Activated CD4-positive, alpha-beta T cell treated with anti-CD3 and anti-CD28 coated beads, Interleukin-2, amount 10 ng/mL, durations not matched to agents 7 days and 5 days (primary cell): ENCODE measurements at regions not wholly inside any gene's neighbourhood (a gene's known extent, or its start where the extent isn't known, plus 50 kb on each side); places are given as distances from the start of the nearest gene placed in this dataset.

Source experiments
- CTCF ChIA-PET: fragments of 350-600 bp; sonication (Branson Sonifier 250); formaldehyde crosslinking; loops from one replicate; lab custom pipeline; 2021; ENCODE audit warnings: antibody characterized with exemption; lab: Charles Lee
- POLR2A ChIA-PET: fragments of 350-600 bp; sonication (Branson Sonifier 250); formaldehyde crosslinking; loops from one replicate; lab custom pipeline; 2021; ENCODE audit warnings: antibody characterized with exemption; lab: Charles Lee
- DNase-seq: peaks from one replicate; pipeline ENCODE4 v3.0.0-alpha.2; 2020
- H3K27ac Mint-ChIP-seq: one replicate; pipeline ENCODE4 v1.8.0; 2021; ENCODE audit warnings: mild to moderate bottlenecking, moderate library complexity, mixed read lengths
- H3K27me3 Mint-ChIP-seq: one replicate; pipeline ENCODE4 v1.8.0; 2021; ENCODE audit warnings: mixed read lengths
- H3K36me3 Mint-ChIP-seq: one replicate; pipeline ENCODE4 v1.8.0; 2021; ENCODE audit warnings: low read depth, mixed read lengths
- H3K4me1 Mint-ChIP-seq: one replicate; pipeline ENCODE4 v1.8.0; 2021; ENCODE audit warnings: mixed read lengths
- H3K4me3 Mint-ChIP-seq: one replicate; pipeline ENCODE4 v1.8.0; 2021; ENCODE audit warnings: mild to moderate bottlenecking, moderate library complexity, mixed read lengths
- H3K9me3 Mint-ChIP-seq: one replicate; pipeline ENCODE4 v1.8.0; 2021; ENCODE audit warnings: mixed read lengths

DNA sequence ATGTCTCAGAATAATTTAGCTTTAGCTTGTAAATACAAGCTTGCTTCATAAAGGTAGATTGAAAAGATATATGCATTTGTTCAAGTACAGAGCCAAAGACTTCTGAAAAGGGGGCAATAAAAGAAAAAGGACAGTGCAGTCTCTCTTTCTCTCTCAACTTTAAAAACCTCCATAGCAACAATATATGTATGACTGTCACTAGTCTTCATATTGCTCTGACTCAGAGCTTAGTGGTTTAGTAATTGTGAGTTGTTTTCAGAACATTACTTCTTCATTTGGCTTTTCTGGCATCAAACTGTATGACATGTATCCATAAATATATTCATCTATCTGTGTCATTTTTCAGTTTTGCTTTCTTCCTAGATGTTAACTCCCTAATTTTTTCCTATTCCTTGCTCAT, 194.6 kb upstream of the KIF2A start:
- POLR2A ChIA-PET: no interaction called here
- Mint-ChIP-seq H3K4me1 (no peaks in the 10 kb centered on the region), H3K4me3 (no peak overlapping the region), H3K27me3 (peaks cover 7% of the 10 kb centered on the region), H3K9me3 (no peaks in the 10 kb centered on the region), H3K36me3 (no peaks in the 10 kb centered on the region), H3K27ac (no peak overlapping the region)
- DNase-seq: no peak
- CTCF ChIA-PET: interaction anchor here (0.6 kb wide), 1 partner anchor 829 kb away, joined by 3 read pairs; no protein-coding TSS in a partner anchor

GRCh38 chr5:62112689-62113228, 193.2 kb upstream of the KIF2A start:
- Mint-ChIP-seq H3K27ac (no peak overlapping the region), H3K27me3 (peaks cover 10% of the 10 kb centered on the region), H3K9me3 (no peaks in the 10 kb centered on the region), H3K4me1 (no peaks in the 10 kb centered on the region), H3K36me3 (no peaks in the 10 kb centered on the region), H3K4me3 (no peak overlapping the region)
- POLR2A ChIA-PET: no interaction called here
- CTCF ChIA-PET: interaction anchor here (0.6 kb wide), 1 partner anchor 14 kb away, joined by 3 read pairs; no protein-coding TSS in a partner anchor
- no peak for DNase-seq

- ChIA-PET CTCF (no interaction called here), POLR2A (no interaction called here)
- no peaks in the 10 kb centered on the region for H3K4me1 Mint-ChIP-seq
These were observed 191.0 kb upstream of the KIF2A start for GRCh38 chr5:62115014-62115413.

GRCh38 chr5:62124266-62124665, 181.7 kb upstream of the KIF2A start:
- H3K9me3 Mint-ChIP-seq: no peaks in the 10 kb centered on the region
- H3K4me1 Mint-ChIP-seq: no peaks in the 10 kb centered on the region
- no peak overlapping the region for H3K27ac Mint-ChIP-seq
- no peaks in the 10 kb centered on the region for H3K36me3 Mint-ChIP-seq
- POLR2A ChIA-PET: no interaction called here
- CTCF ChIA-PET: interaction anchor here (0.6 kb wide), 1 partner anchor 238 kb away, joined by 3 read pairs; no protein-coding TSS in a partner anchor
- H3K27me3 Mint-ChIP-seq: no peaks in the 10 kb centered on the region
- DNase-seq: no peak
- no peak overlapping the region for H3K4me3 Mint-ChIP-seq

More at GRCh38 chr5:62115014-62115413, 191.0 kb upstream of the KIF2A start:
- Mint-ChIP-seq H3K27ac (no peak overlapping the region), H3K36me3 (no peaks in the 10 kb centered on the region), H3K4me3 (no peak overlapping the region), H3K9me3 (no peaks in the 10 kb centered on the region), H3K27me3 (peaks cover 16% of the 10 kb centered on the region)
- no peak for DNase-seq

- Mint-ChIP-seq H3K27me3 (no peaks in the 10 kb centered on the region), H3K4me3 (no peak overlapping the region), H3K4me1 (no peaks in the 10 kb centered on the region), H3K27ac (no peak overlapping the region), H3K36me3 (no peaks in the 10 kb centered on the region), H3K9me3 (no peaks in the 10 kb centered on the region)
- POLR2A ChIA-PET: no interaction called here
- no peak for DNase-seq
- CTCF ChIA-PET: no interaction called here
These were observed 179.9 kb upstream of the KIF2A start for GRCh38 chr5:62126090-62126489.

DNA sequence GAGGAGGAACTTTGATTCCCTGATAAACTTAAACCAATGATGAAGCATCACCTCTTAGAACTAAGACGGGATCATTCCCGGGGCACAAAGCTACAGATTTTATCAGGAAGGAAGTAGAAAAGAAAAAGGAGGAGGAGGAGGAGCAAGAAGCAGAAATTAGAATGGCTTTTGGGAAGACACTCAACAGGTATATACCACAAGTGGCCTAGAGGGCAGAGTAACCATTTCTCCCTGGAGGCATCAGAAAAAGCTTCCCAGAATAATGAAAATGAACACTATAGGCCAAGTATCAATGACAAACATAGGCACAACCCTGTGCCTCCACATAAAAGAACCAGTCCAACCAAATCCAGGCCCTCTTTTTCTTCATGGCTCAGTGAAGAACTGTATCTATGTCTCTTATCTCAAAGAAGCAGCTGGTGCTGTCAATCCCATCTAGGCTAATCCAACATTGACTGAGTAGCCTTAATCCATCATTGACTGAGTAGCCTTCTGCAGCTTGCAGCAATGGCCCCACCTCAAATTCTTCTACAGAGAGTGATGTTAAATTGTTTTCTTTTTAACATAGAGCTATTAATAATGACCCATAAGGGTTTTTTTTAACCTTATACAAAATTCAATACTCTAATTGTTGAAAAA, 178.8 kb upstream of the KIF2A start:
- Mint-ChIP-seq H3K27ac (no peak overlapping the region), H3K4me3 (no peak overlapping the region)
- CTCF ChIA-PET: interaction anchor here (0.6 kb wide), 2 partner anchors 15 to 835 kb away, joined by 3 read pairs; no protein-coding TSS in a partner anchor

GRCh38 chr5:62130107-62130506, 175.9 kb upstream of the KIF2A start:
- CTCF ChIA-PET: interaction anchor here (0.6 to 1.3 kb wide), 2 partner anchors 13 to 1401 kb away, joined by 3 read pairs; no protein-coding TSS in a partner anchor
- POLR2A ChIA-PET: no interaction called here
- H3K27me3 Mint-ChIP-seq: no peaks in the 10 kb centered on the region

More for the DNA sequence above, 178.8 kb upstream of the KIF2A start:
- Mint-ChIP-seq H3K9me3 (no peaks in the 10 kb centered on the region), H3K27me3 (no peaks in the 10 kb centered on the region), H3K4me1 (no peaks in the 10 kb centered on the region), H3K36me3 (no peaks in the 10 kb centered on the region)
- POLR2A ChIA-PET: no interaction called here
- DNase-seq: no peak

GRCh38 chr5:62132276-62132675, 173.7 kb upstream of the KIF2A start:
- H3K27me3 Mint-ChIP-seq: no peaks in the 10 kb centered on the region
- POLR2A ChIA-PET: no interaction called here
- H3K9me3 Mint-ChIP-seq: no peaks in the 10 kb centered on the region
- CTCF ChIA-PET: no interaction called here
- H3K4me3 Mint-ChIP-seq: no peak overlapping the region
- no peaks in the 10 kb centered on the region for H3K4me1 Mint-ChIP-seq
- H3K36me3 Mint-ChIP-seq: no peaks in the 10 kb centered on the region
- no peak overlapping the region for H3K27ac Mint-ChIP-seq
- no peak for DNase-seq

More at GRCh38 chr5:62130107-62130506, 175.9 kb upstream of the KIF2A start:
- no peaks in the 10 kb centered on the region for H3K36me3 Mint-ChIP-seq
- no peak for DNase-seq
- H3K4me3 Mint-ChIP-seq: no peak overlapping the region
- no peaks in the 10 kb centered on the region for H3K4me1 Mint-ChIP-seq
- no peak overlapping the region for H3K27ac Mint-ChIP-seq
- H3K9me3 Mint-ChIP-seq: no peaks in the 10 kb centered on the region

GRCh38 chr5:62133426-62133825, 172.6 kb upstream of the KIF2A start:
- H3K27me3 Mint-ChIP-seq: no peaks in the 10 kb centered on the region
- H3K4me1 Mint-ChIP-seq: no peaks in the 10 kb centered on the region
- H3K27ac Mint-ChIP-seq: no peak overlapping the region
- POLR2A ChIA-PET: no interaction called here
- H3K4me3 Mint-ChIP-seq: no peak overlapping the region
- DNase-seq: no peak
- no peaks in the 10 kb centered on the region for H3K36me3 Mint-ChIP-seq
- CTCF ChIA-PET: no interaction called here
- H3K9me3 Mint-ChIP-seq: no peaks in the 10 kb centered on the region

- Mint-ChIP-seq H3K27ac (no peak overlapping the region), H3K4me1 (no peaks in the 10 kb centered on the region), H3K4me3 (no peak overlapping the region), H3K27me3 (peaks cover 4% of the 10 kb centered on the region), H3K36me3 (no peaks in the 10 kb centered on the region), H3K9me3 (no peaks in the 10 kb centered on the region)
- POLR2A ChIA-PET: no interaction called here
- CTCF ChIA-PET: no interaction called here
- DNase-seq: no peak
These were observed 171.2 kb upstream of the KIF2A start for GRCh38 chr5:62134811-62135210.

DNA sequence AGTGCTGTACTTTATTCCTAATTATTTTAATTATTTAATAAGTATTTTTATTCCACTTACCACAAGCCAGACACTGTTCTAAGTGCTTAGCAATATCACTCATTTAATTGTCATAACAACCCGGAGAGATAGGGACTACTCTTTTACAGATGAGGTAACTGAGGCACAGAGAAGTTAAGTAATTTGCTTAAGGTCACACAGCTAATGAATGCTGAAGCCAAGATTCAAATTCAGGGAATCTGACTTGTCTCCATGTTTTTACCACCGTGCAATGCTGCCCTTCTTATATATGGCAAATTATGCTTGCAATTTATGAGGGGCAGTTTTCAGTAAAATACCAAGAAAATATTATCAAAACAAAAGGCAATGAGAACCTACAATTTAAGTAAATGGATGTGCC, 168.4 kb upstream of the KIF2A start:
- no peaks in the 10 kb centered on the region for H3K4me1 Mint-ChIP-seq
- no peak for DNase-seq
- H3K27ac Mint-ChIP-seq: no peak overlapping the region
- no peaks in the 10 kb centered on the region for H3K36me3 Mint-ChIP-seq
- peaks cover 7% of the 10 kb centered on the region for H3K27me3 Mint-ChIP-seq
- H3K4me3 Mint-ChIP-seq: no peak overlapping the region
- ChIA-PET POLR2A (no interaction called here), CTCF (no interaction called here)
- H3K9me3 Mint-ChIP-seq: no peaks in the 10 kb centered on the region

DNA sequence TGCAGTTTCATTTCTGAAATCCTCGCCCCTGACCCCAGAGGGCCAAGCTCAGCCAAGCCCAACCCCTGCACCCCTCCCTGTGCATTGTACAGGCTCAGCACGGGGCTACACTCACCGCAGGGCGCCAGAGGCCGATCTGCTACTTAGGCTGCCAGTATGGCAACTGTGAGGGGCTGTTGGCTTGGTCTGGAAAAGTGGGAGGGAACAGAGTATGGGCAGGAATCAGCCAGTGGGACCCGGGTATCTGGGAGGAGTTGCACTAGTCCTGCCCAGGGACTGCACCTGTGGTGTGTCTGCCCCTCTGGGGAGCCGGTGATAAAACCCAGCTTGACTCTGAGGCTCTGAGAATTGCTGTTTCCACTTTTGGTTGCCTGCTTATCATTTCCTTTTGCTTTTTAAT, 167.4 kb upstream of the KIF2A start:
- Mint-ChIP-seq H3K36me3 (no peaks in the 10 kb centered on the region), H3K27me3 (peaks cover 14% of the 10 kb centered on the region), H3K4me3 (no peak overlapping the region), H3K4me1 (no peaks in the 10 kb centered on the region), H3K27ac (no peak overlapping the region), H3K9me3 (no peaks in the 10 kb centered on the region)
- CTCF ChIA-PET: no interaction called here
- POLR2A ChIA-PET: no interaction called here
- no peak for DNase-seq

DNA sequence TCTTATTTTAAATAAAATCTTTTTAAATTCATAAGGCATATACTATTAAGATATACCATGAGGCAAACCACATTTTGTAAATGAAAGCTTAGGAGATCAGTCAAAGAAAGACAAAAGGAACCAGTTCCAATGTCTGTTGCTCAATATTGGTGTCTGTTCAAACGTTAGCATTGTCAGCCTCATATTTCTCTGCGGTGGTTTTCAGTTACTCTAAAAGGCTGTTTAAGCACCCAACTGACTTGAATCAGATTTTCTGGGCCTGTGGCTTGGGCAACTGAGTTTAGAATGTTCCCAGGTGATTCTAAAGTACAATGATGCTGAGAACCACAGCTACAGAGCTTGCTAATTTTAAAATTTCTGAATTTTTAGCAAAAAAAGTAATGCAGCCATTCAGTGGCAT, 166.3 kb upstream of the KIF2A start:
- H3K9me3 Mint-ChIP-seq: no peaks in the 10 kb centered on the region
- H3K4me3 Mint-ChIP-seq: no peak overlapping the region
- DNase-seq: no peak
- H3K4me1 Mint-ChIP-seq: no peaks in the 10 kb centered on the region
- no peak overlapping the region for H3K27ac Mint-ChIP-seq
- peaks cover 16% of the 10 kb centered on the region for H3K27me3 Mint-ChIP-seq
- H3K36me3 Mint-ChIP-seq: no peaks in the 10 kb centered on the region
- ChIA-PET POLR2A (no interaction called here), CTCF (no interaction called here)
